ENCODE measurements at regions not wholly inside any gene's neighbourhood (a gene's known extent, or its start where the extent isn't known, plus 50 kb on each side); places are given as distances from the start of the nearest gene placed in this dataset.

- Histone ChIP-seq H2AFZ (no peak overlapping the region), H3K79me2 (replicated peaks; ENCODE audit: insufficient read depth) (no peaks in the 10 kb centered on the region), H3F3A (replicated peaks; ENCODE audit: low read depth) (no peaks in the 10 kb centered on the region), H3K4me3 (no peak overlapping the region), H3K36me3 (ENCODE audit: insufficient read depth) (no peaks in the 10 kb centered on the region), H3K27ac (ENCODE audit: low read depth) (no peak overlapping the region), H3K9me2 (ENCODE audit: insufficient read depth) (0 out of 2 replicates have a peak, but pooled peaks cover 5% of the 10 kb centered on the region), H4K20me1 (replicated peaks; ENCODE audit: insufficient read depth) (no peaks in the 10 kb centered on the region), H3K4me1 (ENCODE audit: insufficient read depth) (no peaks in the 10 kb centered on the region), H3K4me2 (no peak overlapping the region), H3K27me3 (ENCODE audit: insufficient read depth) (no peaks in the 10 kb centered on the region)
- Mint-ChIP-seq H3K27ac (no peak overlapping the region), H3K36me3 (ENCODE audit: low read depth) (no peaks in the 10 kb centered on the region), H3K4me3 (no peak overlapping the region), H3K27me3 (ENCODE audit: insufficient read depth, low read depth, poor library complexity) (no peaks in the 10 kb centered on the region), H3K4me1 (no peaks in the 10 kb centered on the region; the same call in 2 of the 3 replicates), H3K9me3 (no peaks in the 10 kb centered on the region)
- ATAC-seq = no peak
- TF ChIP-seq NANOG (IDR thresholded peaks at IDR 0.05; ENCODE audit: borderline replicate concordance) = no peak
- TF ChIP-seq POLR2AphosphoS5 (IDR thresholded peaks at IDR 0.05; ENCODE audit: low read depth) = no peak
- no peak for TF ChIP-seq JUNB (IDR thresholded peaks at IDR 0.05; ENCODE audit: unreplicated experiment)
- no peak for TF ChIP-seq ZNF331 (CRISPR knock-in tag; IDR thresholded peaks at IDR 0.05; ENCODE audit: low read depth)
- DNase-seq (ENCODE audit: low spot score) = no peak
Observed at GRCh38 chr2:188785490-188785889, 188.7 kb upstream of the COL3A1 start.

GRCh38 chr2:188786368-188786841 lies 187.8 kb upstream of the COL3A1 start:
- Histone ChIP-seq H2AFZ (no peak overlapping the region; the same call in 1 of the 2 replicates), H3K36me3 (ENCODE audit: insufficient read depth) (no peaks in the 10 kb centered on the region), H3K9me2 (ENCODE audit: insufficient read depth) (0 out of 2 replicates have a peak, but pooled peaks cover 5% of the 10 kb centered on the region), H3K79me2 (replicated peaks; ENCODE audit: insufficient read depth) (no peaks in the 10 kb centered on the region), H3F3A (replicated peaks; ENCODE audit: low read depth) (no peaks in the 10 kb centered on the region), H3K4me2 (no peak overlapping the region), H4K20me1 (replicated peaks; ENCODE audit: insufficient read depth) (no peaks in the 10 kb centered on the region), H3K4me1 (ENCODE audit: insufficient read depth) (no peaks in the 10 kb centered on the region), H3K4me3 (no peak overlapping the region), H3K27me3 (ENCODE audit: insufficient read depth) (no peaks in the 10 kb centered on the region), H3K27ac (ENCODE audit: low read depth) (no peak overlapping the region)
- H3K9me3 Mint-ChIP-seq = no peaks in the 10 kb centered on the region
- H3K27me3 Mint-ChIP-seq (ENCODE audit: insufficient read depth, low read depth, poor library complexity) = no peaks in the 10 kb centered on the region
- no peak overlapping the region for H3K4me3 Mint-ChIP-seq
- ATAC-seq = no peak
- DNase-seq (ENCODE audit: low spot score) = no peak
- no peaks in the 10 kb centered on the region for H3K36me3 Mint-ChIP-seq (ENCODE audit: low read depth)
- H3K27ac Mint-ChIP-seq = no peak overlapping the region
- H3K4me1 Mint-ChIP-seq = no peaks in the 10 kb centered on the region; the same call in 2 of the 3 replicates
- no peak for TF ChIP-seq NANOG (IDR thresholded peaks at IDR 0.05; ENCODE audit: borderline replicate concordance)
- no peak for TF ChIP-seq ZNF462 (CRISPR knock-in tag; IDR thresholded peaks at IDR 0.05)
- TF ChIP-seq JUNB (IDR thresholded peaks at IDR 0.05; ENCODE audit: unreplicated experiment) = no peak
- no peak for TF ChIP-seq STAT1 (IDR thresholded peaks at IDR 0.05; ENCODE audit: unreplicated experiment)
- no peak for TF ChIP-seq EZH2 (IDR thresholded peaks at IDR 0.05; ENCODE audit: low read depth, unreplicated experiment)
